Subcutaneous abdominal adipose tissue (tissue), 5 donors: ENCODE measurements at regions not wholly inside any gene's neighbourhood (a gene's known extent, or its start where the extent isn't known, plus 50 kb on each side); places are given as distances from the start of the nearest gene placed in this dataset.
"Not testable (repeated sequence)": the region's sequence is repeated elsewhere in the genome, so short reads cannot be mapped to it uniquely, and the experiment has no call there.

Experiments used
- H3K27ac ChIP-seq: one replicate; pipeline ENCODE4 v1.7.0; 2013; ENCODE audit warnings: low read depth, mild to moderate bottlenecking, inconsistent platforms, low read length, moderate library complexity
- H3K27me3 ChIP-seq, 5 donors: one replicate each; pipeline ENCODE4 v1.7.0; 2013; ENCODE audit warnings: low read length in 5 of 5, inconsistent platforms in 1 of 5; ENCODE audit not compliant: control insufficient read depth in 5 of 5, insufficient read depth in 4 of 5
- H3K36me3 ChIP-seq, 5 donors: one replicate each; pipeline ENCODE4 v1.7.0; 2013; ENCODE audit warnings: low read length in 5 of 5; ENCODE audit not compliant: control insufficient read depth in 5 of 5, insufficient read depth in 5 of 5
- H3K4me1 ChIP-seq, 5 donors: one replicate each; pipeline ENCODE4 v1.7.0; 2013; ENCODE audit warnings: low read length in 5 of 5, mild to moderate bottlenecking in 3 of 5, moderate library complexity in 1 of 5; ENCODE audit not compliant: control insufficient read depth in 5 of 5, insufficient read depth in 5 of 5
- H3K4me3 ChIP-seq, 5 donors: one replicate each; pipeline ENCODE4 v1.7.0; 2013; ENCODE audit warnings: low read length in 5 of 5, low read depth in 1 of 5
- H3K9ac ChIP-seq, 5 donors: one replicate each; pipeline ENCODE4 v1.7.0; 2013; ENCODE audit warnings: low read length in 5 of 5, mild to moderate bottlenecking in 4 of 5, moderate library complexity in 3 of 5
- H3K9me3 ChIP-seq, 5 donors: one replicate each; pipeline ENCODE4 v1.7.0; 2013; ENCODE audit warnings: low read length in 5 of 5; ENCODE audit not compliant: control insufficient read depth in 5 of 5
- donor health status: healthy.
- donor health status: healthy.
- donor health status: healthy.
- donor health status: healthy.
- donor health status: healthy.

DNA sequence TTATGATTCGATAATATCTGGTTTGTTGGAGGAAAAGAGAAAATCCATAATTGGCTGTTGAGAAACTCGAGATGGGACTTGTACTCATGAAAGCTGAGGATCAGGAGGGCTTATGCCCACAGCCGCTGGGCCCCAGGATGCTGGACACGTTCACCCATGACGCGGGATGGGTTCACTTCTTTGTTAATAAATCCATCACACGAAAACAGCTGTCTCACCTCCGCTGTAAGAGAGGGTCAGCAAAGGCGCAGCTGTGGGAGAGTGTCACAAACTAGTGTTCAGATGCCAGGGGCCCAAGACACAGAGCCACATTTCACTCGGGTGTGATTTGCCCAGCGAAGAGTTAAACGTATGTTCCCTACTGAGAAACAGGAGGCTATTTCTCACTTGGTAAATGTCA lies 315.1 kb downstream of the THBS2 start:
- Histone ChIP-seq H3K36me3 (no peaks in the 10 kb centered on the region), H3K9ac (no peak overlapping the region), H3K27me3 (peaks cover 0 to 4% (median 3%) of the 10 kb centered on the region in 5 donors), H3K4me3 (no peak overlapping the region), H3K27ac (no peak overlapping the region), H3K9me3 (no peaks in the 10 kb centered on the region), H3K4me1 (peaks cover 0 to 18% (median 6%) of the 10 kb centered on the region in 5 donors)

- no peak overlapping the region for H3K27ac ChIP-seq
- H3K9me3 ChIP-seq: no peaks in the 10 kb centered on the region
- H3K36me3 ChIP-seq: no peaks in the 10 kb centered on the region
- H3K4me3 ChIP-seq: no peak overlapping the region
- H3K27me3 ChIP-seq: peaks cover 0 to 4% (median 3%) of the 10 kb centered on the region in 5 donors
- peaks cover 0 to 18% (median 7%) of the 10 kb centered on the region in 5 donors for H3K4me1 ChIP-seq
- H3K9ac ChIP-seq: no peak overlapping the region
Observed at GRCh38 chr6:168937054-168937453, 316.6 kb downstream of the THBS2 start.

DNA sequence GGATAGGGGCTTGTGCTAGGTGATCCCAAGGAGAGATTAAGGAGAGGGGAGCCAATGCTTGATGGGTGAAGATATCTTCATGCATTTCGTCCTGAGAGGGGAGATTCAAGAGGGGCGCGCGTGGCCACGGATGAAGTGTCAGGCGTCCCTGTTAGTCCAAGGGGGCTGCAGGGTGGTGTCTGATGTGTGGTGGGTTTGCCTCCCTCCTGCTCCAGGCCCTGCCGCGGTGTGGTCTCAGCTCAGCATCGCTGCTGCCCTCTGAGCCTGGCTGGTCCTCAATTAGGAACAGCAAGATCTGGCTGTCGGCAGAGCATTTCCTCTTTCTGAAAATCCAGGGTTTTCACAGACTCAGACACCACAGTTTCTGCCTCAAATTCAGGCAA lies 318.0 kb downstream of the THBS2 start:
- H3K9ac ChIP-seq: no peak overlapping the region
- H3K4me3 ChIP-seq: no peak overlapping the region
- no peak overlapping the region for H3K27ac ChIP-seq
- H3K4me1 ChIP-seq: peaks cover 0 to 12% (median 2%) of the 10 kb centered on the region in 5 donors
- H3K27me3 ChIP-seq: peaks cover 0 to 6% (median 3%) of the 10 kb centered on the region in 5 donors
- H3K36me3 ChIP-seq: no peaks in the 10 kb centered on the region
- no peaks in the 10 kb centered on the region for H3K9me3 ChIP-seq

GRCh38 chr6:168934660-168935627 lies 318.7 kb downstream of the THBS2 start:
- H3K27ac ChIP-seq: no peak overlapping the region
- H3K9me3 ChIP-seq: no peaks in the 10 kb centered on the region
- no peaks in the 10 kb centered on the region for H3K36me3 ChIP-seq
- H3K9ac ChIP-seq: no peak overlapping the region
- H3K4me3 ChIP-seq: no peak overlapping the region
- peaks cover 0 to 12% (median 0%) of the 10 kb centered on the region in 5 donors for H3K4me1 ChIP-seq
- H3K27me3 ChIP-seq: peaks cover 0 to 6% (median 3%) of the 10 kb centered on the region in 5 donors

DNA sequence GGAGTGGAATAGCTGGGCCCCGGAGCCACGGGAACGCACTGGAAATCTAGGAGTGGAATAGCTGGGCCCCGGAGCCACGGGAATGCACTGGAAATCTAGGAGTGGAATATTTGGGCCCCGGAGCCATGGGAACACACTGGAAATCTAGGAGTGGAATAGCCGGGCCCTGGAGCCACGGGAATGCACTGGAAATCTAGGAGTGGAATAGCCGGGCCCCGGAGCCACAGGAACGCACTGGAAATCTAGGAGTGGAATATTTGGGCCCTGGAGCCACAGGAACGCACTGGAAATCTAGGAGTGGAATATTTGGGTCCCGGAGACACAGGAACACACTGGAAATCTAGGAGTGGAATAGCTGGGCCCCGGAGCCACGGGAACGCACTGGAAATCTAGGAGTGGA lies 321.5 kb downstream of the THBS2 start:
- peaks cover 0 to 12% (median 0%) of the 10 kb centered on the region in 5 donors for H3K4me1 ChIP-seq
- H3K9ac ChIP-seq: peak overlapping the region in 1 of 5 donors; percentile 38
- not testable (repeated sequence) for H3K9me3 ChIP-seq, H3K27ac ChIP-seq, H3K27me3 ChIP-seq, H3K36me3 ChIP-seq, H3K4me3 ChIP-seq

DNA sequence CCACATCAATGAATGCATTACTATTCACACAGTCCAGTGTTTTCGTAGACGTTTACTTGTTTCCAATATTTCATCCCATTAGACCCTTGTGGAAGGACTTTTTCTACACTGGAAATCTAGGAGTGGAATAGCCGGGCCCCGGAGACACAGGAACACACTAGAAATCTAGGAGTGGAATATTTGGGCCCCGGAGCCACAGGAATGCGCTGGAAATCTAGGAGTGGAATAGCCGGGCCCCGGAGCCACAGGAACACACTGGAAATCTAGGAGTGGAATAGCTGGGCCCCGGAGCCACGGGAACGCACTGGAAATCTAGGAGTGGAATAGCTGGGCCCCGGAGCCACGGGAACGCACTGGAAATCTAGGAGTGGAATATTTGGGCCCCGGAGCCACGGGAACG lies 322.6 kb downstream of the THBS2 start:
- H3K27me3 ChIP-seq, H3K9me3 ChIP-seq, H3K4me3 ChIP-seq, H3K36me3 ChIP-seq, H3K9ac ChIP-seq, H3K27ac ChIP-seq: not testable (repeated sequence)
- H3K4me1 ChIP-seq: peaks cover 0 to 12% (median 0%) of the 10 kb centered on the region in 5 donors

DNA sequence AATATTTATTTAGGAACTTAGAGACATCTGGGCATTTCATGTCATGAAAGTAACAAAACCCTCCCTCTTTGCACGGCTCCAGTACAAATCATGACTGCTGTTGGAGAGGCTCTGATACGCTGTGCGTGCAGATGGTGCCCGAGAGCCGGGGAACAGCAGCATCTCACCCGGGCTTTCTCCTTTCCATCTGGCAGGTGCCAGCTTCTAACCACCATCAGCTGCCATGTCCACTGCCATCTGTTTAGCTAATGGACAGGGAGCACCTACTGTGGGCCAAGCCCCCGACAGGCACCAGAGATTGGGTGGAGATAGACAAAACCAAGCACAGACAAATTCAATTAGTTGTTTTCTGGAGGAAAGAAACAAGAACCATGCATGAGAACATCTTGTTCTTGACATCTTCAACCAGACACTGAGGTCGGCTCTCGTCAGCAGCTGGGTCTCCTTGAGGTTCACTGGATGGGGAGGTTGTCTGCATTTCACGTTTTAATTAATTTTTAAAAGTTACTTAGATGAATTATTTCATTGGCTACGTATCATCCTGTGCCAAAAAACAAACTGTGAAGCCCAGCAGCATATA lies 323.7 kb downstream of the THBS2 start:
- no peak overlapping the region for H3K9ac ChIP-seq
- peaks cover 0 to 12% (median 0%) of the 10 kb centered on the region in 5 donors for H3K4me1 ChIP-seq
- H3K36me3 ChIP-seq: no peaks in the 10 kb centered on the region
- peaks cover 0 to 8% (median 4%) of the 10 kb centered on the region in 5 donors for H3K27me3 ChIP-seq
- no peak overlapping the region for H3K27ac ChIP-seq
- no peak overlapping the region for H3K4me3 ChIP-seq
- peaks cover 0 to 3% (median 0%) of the 10 kb centered on the region in 5 donors for H3K9me3 ChIP-seq

GRCh38 chr6:168928012-168928411 lies 325.6 kb downstream of the THBS2 start:
- Histone ChIP-seq H3K4me3 (no peak overlapping the region), H3K27me3 (peaks cover 0 to 6% (median 0%) of the 10 kb centered on the region in 5 donors), H3K27ac (no peak overlapping the region), H3K9ac (no peak overlapping the region), H3K36me3 (no peaks in the 10 kb centered on the region), H3K9me3 (peaks cover 0 to 3% (median 0%) of the 10 kb centered on the region in 5 donors), H3K4me1 (peaks cover 0 to 12% (median 0%) of the 10 kb centered on the region in 5 donors)

DNA sequence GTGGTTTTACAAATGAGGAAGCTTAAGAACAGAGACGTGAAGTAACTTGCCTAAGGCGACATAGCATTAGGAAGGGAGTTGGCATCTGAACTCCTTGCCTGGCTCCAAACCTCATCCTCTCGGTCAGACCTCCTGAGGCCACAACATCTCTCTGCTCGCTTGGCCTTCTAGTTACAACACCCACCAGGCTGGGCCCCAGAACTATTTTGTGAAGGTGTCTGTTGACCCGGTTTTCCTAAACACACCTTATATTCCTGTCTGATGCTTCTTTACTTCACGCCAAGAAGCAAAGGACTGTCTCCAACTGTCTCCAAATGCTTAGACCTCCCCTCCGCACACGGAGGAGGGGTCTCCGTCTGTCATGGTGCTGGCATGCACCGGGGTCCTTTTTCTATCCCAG lies 326.6 kb downstream of the THBS2 start:
- H3K9ac ChIP-seq: no peak overlapping the region
- H3K4me3 ChIP-seq: no peak overlapping the region
- peaks cover 0 to 5% (median 0%) of the 10 kb centered on the region in 5 donors for H3K4me1 ChIP-seq
- H3K27me3 ChIP-seq: peaks cover 0 to 5% (median 0%) of the 10 kb centered on the region in 5 donors
- no peaks in the 10 kb centered on the region for H3K36me3 ChIP-seq
- no peak overlapping the region for H3K27ac ChIP-seq
- H3K9me3 ChIP-seq: peaks cover 0 to 3% (median 0%) of the 10 kb centered on the region in 5 donors

GRCh38 chr6:168926306-168926705 lies 327.3 kb downstream of the THBS2 start:
- Histone ChIP-seq H3K4me3 (no peak overlapping the region), H3K9me3 (peaks cover 0 to 3% (median 0%) of the 10 kb centered on the region in 5 donors), H3K27ac (no peak overlapping the region), H3K4me1 (no peaks in the 10 kb centered on the region), H3K36me3 (no peaks in the 10 kb centered on the region), H3K9ac (no peak overlapping the region), H3K27me3 (peaks cover 0 to 5% (median 0%) of the 10 kb centered on the region in 5 donors)
